HG03175 (cell line): ENCODE measurements at regions not wholly inside any gene's neighbourhood (a gene's known extent, or its start where the extent isn't known, plus 50 kb on each side); places are given as distances from the start of the nearest gene placed in this dataset.
"Not testable (repeated sequence)": the region's sequence is repeated elsewhere in the genome, so short reads cannot be mapped to it uniquely, and the experiment has no call there.

ENCODE experiments used
- ATAC-seq: cut with Tn5 transposase; IDR thresholded peaks from one replicate; pipeline ENCODE4 v1.9.1; 2021; ENCODE audit warnings: mild to moderate bottlenecking, moderate library complexity; ENCODE audit not compliant: unreplicated experiment

GRCh38 chr4:62475596-62475995 lies 1275.5 kb downstream of the ADGRL3 start:
- ATAC-seq: no peak

GRCh38 chr4:62474802-62475201 lies 1274.7 kb downstream of the ADGRL3 start:
- no peak for ATAC-seq

- ATAC-seq: no peak
These were observed 1270.9 kb downstream of the ADGRL3 start for GRCh38 chr4:62471021-62471420.

DNA sequence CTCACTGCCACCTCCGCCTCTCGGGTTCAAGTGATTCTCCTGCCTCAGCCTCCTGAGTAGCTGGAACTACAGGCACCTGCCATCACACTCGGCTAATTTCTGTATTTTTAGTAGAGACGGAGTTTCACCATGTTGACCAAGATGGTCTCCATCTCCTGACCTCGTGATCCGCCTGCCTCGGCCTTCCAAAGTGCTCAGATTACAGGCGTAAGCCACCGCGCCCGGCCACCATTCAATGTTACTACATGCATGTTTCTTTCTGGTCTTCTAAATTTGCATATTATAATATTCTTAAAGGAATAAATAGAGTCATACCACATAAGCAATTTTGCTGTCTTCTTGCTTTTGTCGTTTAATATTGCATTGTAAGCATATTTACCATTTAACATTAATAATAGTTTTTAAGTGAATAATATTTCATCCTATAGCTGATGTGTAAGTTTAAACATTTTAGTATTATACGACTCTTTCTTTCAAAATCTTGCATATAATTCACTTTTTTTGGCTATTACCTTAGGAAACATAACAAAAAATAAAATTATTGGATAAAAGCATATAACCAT lies 1270.4 kb downstream of the ADGRL3 start:
- ATAC-seq: no peak

GRCh38 chr4:62470020-62470419 lies 1269.9 kb downstream of the ADGRL3 start:
- ATAC-seq: no peak

- no peak for ATAC-seq
These were observed 1261.8 kb downstream of the ADGRL3 start for GRCh38 chr4:62461961-62462360.

- no peak for ATAC-seq
These were observed 1260.2 kb downstream of the ADGRL3 start for GRCh38 chr4:62460329-62460728.

DNA sequence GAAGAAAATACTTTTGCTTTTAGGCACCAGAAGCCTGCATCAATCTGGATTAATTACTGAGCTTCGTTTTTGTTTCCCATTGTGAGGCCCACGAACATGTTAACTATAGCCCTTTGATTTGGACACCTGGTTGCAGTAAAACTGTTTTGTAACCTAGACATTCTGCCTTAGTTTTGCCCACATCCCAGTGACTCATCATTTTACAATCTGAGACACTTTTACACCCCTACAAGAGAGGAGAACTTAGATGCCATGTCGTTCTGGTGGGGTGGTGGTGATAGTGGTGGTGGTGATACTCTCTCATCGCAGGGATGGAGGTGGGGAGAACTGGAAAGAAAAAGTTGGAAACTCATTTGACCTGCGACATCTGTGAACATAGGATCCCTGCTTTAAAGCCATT lies 1257.2 kb downstream of the ADGRL3 start:
- no peak for ATAC-seq

- no peak for ATAC-seq
These were observed 1255.7 kb downstream of the ADGRL3 start for GRCh38 chr4:62455871-62456270.

DNA sequence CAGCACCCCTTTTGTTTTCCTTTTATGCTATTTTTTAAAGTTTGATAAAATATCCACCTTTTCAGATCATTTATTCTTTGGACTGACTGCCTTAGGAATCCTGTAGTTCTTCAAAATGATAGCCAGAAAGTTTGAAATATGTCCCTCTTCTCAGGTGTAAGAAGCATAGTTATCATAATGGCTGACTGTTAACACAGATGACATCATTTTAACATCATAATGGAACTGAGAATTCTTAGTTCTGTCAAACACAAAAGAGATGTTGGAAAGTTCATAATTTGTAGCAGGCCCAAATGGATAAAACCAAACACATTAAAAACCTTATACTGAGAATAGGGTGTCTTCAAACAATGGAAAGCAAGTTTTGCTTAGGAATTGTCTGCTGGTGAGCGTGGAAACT lies 1254.4 kb downstream of the ADGRL3 start:
- ATAC-seq: no peak

DNA sequence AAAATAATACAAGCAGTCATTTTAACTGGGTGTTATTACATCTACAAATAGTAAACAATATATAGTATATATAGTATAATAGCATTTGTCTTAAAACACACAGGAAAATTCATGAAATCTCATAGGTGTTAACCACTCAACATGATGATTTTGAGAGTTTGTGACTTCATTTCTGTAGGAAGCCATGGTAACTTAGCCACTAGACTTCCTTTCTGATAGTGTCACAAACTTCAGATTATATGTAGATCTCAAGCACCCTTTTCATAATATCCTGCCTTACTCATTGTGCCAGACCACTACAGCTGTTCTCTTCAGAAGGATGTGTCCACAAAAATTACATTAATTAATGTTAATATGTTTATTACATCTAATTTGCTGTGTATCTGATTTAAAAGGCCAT lies 1250.6 kb downstream of the ADGRL3 start:
- ATAC-seq: no peak

GRCh38 chr4:62449538-62449937 lies 1249.4 kb downstream of the ADGRL3 start:
- no peak for ATAC-seq

GRCh38 chr4:62448911-62449310 lies 1248.8 kb downstream of the ADGRL3 start:
- no peak for ATAC-seq

GRCh38 chr4:62439051-62439450 lies 1238.9 kb downstream of the ADGRL3 start:
- ATAC-seq: no peak

- no peak for ATAC-seq
These were observed 1234.8 kb downstream of the ADGRL3 start for GRCh38 chr4:62434921-62435320.

GRCh38 chr4:62431513-62432231 lies 1231.5 kb downstream of the ADGRL3 start:
- ATAC-seq: not testable (repeated sequence)

- ATAC-seq: no peak
These were observed 1229.2 kb downstream of the ADGRL3 start for GRCh38 chr4:62429297-62429696.

- ATAC-seq: no peak
These were observed 1215.1 kb downstream of the ADGRL3 start for GRCh38 chr4:62415256-62415655.

- ATAC-seq: no peak
These were observed 1214.4 kb downstream of the ADGRL3 start for GRCh38 chr4:62414563-62414962.

GRCh38 chr4:62410371-62411003 lies 1210.4 kb downstream of the ADGRL3 start:
- no peak for ATAC-seq

DNA sequence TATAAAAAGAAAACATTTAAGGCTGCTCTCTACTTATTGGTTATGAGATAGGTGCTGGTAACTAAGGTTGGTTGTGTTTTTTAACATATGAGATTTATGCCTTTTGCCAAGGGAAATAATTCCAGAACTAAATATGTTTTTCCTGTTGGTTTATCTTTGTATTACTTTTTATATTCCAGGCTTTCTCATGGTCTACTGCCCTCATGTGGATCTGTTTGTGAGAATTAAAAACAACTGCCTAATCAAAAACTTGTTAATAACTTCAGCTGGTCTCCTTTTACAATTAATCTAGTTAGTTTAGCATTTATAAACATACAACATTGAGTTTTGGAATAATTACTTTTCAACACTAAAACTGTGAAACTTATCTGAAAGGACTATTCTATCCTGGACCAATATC lies 1208.3 kb downstream of the ADGRL3 start:
- no peak for ATAC-seq

DNA sequence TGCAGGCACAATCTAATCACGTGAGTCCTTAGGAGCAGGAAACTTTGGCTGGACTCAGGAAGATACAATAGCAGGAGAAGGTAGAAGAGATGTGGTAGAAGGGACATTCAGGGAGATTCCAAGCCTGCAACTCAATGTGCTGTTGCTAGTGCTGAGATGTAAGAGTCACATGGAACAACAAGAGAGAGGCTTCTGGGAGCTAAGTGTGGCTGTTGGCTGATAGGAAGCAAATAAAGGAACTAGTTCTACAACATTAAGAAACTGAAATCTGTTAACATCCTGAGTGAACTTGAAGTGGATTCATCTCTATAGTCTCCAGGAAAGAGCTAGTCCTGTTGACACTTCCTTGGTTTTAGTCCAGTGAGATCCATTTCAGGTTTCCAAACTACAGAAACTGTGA lies 1207.4 kb downstream of the ADGRL3 start:
- ATAC-seq: no peak
